ENCODE measurements at regions not wholly inside any gene's neighbourhood (a gene's known extent, or its start where the extent isn't known, plus 50 kb on each side); places are given as distances from the start of the nearest gene placed in this dataset.
"Not testable (repeated sequence)": the region's sequence is repeated elsewhere in the genome, so short reads cannot be mapped to it uniquely, and the experiment has no call there.

DNA sequence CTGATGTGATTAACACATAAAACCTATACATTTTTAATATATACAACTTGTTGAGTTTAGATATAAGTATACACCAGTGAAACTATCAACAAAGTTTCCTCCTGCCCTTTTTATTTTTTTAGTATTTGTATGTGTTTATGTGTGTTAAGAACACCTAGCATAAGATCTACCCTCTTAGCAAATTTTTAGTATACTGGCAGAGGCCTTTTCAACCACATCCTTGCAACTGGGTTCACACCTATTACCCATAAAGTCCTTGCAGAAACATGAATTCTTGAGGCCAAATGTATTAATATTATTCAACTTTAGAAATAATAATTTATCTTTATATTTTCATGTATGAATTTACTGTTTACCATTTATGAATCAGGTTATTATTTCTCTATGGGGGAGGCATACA lies 119.7 kb upstream of the CRIM1 start:
- no peak for DNase-seq (ENCODE audit: low read depth in 2 of 2)

DNA sequence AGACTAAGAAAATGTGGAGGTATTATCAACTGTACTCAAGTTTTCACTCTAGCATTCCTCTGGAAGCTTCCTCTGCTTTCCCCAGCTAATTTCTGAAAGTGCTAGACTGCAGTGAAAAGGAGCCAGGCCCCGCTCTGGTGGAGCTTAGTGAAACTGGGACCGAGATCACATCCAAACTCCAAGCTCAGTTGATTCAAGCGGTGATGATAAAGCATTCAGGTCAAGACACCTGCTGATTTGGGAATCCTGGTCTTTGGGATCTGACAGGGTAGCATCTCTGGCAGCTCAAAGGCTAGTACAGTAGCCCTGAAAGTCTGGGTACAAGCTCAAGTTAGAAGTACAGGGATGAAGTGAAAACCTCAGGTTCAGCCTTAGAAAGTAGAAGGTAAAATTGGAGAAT lies 120.2 kb upstream of the CRIM1 start:
- DNase-seq (ENCODE audit: low read depth in 2 of 2): no peak

DNA sequence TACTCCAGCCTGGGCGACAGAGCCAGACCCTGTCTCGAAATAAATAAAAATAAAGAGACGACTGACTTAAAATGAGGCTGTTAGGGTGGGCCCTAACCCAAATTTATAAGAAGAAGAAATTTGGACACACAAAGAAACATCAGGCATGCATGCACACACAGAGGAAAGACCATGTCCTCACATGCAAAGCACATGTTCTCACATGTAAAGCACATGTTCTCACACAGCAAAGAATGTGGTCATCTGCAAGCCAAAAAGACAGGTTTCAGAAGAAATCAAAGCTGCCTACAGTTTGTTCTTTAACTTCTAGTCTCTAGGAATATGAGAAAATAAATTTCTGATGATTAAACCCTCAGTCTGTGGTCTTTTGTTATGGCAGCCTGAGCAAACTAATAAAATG lies 132.3 kb upstream of the CRIM1 start:
- no peak for DNase-seq (ENCODE audit: low read depth in 2 of 2)

DNA sequence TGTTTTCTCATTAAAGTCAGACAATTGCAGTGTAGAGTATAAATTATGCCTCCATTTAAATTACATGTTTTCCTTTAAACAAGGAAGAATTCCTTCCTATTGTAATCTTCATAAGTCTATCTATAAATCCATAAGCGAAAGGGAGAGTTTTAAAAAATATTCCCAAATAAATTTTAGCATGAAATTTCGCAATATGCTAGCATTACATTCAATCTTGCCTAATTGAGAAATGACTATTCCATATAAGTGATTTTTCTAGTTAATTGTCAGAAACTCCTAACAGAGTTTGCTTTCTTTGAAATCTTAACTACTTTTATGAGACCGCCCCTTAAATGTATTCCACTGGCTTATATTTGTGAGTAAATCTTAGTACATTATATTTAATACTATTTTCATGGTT lies 133.1 kb upstream of the CRIM1 start:
- DNase-seq (ENCODE audit: low read depth in 2 of 2): no peak

DNA sequence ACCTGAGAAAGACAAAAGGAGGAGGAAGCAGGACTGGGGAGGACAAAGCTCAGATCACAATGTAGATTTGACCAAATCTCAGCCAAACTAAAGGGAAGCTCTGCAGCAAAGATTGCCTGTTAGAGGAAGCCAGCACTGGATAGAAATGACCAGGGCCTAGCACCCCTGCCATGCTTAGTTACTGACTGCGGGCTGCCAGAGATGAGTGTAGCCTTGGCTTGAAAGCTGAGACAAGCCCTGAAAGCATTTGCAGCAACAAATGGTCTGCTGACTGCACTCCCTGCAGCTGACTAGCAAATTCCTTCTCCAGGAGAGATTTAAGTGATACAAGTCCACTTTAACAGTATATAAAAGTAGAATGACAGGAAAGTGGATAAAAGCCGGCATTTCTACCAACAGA lies 140.9 kb upstream of the CRIM1 start:
- no peak for DNase-seq (ENCODE audit: low read depth in 2 of 2)

DNA sequence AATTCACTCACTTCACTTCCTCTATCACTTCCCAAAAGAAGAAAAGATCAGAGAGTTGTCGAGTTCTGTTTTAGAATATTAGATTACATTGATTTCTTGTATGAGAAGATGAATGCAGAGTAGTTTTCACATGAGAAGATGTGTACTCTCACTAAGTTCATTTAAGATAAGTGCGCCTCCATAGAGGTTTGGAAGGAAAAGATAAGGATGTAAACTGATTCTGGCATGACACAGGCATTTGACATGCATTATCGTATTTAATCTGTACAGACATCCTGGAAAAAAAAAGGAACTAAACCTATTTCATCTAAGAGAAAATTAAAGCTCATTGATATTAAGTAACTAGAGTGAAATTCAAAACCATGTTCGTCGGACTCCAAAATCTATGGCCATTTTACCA lies 152.2 kb upstream of the CRIM1 start:
- DNase-seq (ENCODE audit: low read depth in 2 of 2): no peak

DNA sequence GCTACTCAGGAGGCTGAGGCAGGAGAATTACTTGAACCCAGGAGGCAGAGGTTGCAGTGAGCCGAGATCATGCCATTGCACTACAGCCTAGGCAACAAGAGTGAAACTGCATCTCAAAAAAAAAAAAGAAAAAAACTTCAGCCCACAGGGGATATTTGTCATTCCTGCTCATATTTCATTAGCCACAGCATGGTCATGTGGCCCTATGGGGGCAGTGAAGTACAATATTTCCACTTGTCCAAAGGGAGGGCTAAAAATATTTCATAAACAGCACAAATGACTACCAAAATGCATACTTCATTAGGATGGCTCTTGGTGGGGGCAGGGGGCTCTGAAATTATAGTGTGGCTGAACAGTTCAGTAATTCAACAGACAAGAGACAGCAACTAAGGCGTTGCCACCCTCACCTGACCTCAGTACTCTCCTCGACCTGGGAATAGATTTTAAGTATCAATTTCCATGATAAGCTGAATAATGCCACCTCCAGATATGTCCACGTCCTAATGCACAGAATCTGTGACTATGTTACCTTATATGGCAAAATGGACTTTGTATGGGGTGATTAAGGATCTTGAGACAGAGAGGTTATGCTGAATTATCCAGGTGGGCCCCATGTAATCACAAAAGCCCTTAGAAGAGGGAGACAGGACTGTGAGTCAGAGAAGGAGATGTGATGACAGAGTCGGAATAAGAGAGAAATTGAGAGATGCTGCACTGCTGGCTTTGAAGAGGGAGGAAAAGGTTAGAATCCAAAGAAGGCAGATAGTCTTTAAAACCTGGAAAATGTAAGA lies 158.2 kb upstream of the CRIM1 start:
- no peak for DNase-seq (ENCODE audit: low read depth in 2 of 2)

DNA sequence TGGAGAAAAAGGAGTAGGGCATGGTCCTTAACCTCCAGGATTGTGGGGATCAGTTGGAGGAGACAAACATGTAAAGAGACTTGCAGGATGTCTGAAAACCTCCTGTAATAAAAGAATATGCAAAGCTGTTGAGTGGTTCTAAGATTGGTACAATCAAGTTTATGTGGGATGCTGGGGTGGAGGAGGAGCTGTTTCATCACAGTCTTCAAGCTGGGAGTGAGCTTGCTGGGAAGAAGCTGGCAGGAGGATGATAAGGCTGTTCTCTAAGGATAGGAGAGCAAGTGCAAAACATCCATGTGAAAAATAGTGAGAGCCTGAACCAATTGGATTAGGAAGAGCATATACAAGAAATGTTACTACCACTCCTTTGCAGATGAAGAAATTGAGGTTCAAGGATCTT lies 161.9 kb upstream of the CRIM1 start:
- DNase-seq (ENCODE audit: low read depth in 2 of 2): no peak

DNA sequence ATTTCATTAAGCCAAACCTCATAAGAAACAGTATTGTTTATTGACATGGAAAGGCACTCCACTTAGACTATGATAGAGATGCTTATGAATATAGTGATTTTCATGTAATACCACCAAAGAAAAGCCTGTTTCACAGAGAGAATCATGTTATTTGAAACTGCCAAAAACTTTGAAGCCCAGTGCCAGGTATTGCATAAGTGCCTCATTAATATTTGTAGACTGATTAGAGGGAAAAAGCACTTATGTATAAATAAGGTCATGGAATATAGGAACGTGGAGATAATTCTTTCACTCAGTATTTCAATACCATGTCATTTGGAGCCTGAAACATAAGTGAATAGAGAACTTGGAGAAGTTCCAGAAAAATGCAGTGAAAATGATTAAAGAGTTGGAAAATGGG lies 162.6 kb upstream of the CRIM1 start:
- no peak for DNase-seq (ENCODE audit: low read depth in 2 of 2)

DNA sequence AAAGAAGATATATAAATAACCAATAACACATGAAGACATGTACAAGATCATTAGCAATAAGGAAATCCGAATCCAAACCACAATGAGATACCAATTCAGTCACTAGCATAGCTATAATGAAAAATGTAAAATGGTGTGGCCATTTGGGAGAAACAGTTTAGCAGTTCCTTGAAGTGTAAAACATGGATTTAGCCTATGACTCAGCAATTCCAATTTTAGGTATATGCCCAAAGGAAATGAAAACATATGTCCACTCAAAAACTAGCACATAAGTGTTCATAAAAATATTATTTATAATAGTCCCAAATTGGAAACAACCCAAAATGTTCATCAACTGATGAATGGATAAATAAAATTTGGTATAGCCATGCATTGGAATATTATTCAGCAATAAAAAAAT lies 165.5 kb upstream of the CRIM1 start:
- no peak for DNase-seq (ENCODE audit: low read depth in 2 of 2)

DNA sequence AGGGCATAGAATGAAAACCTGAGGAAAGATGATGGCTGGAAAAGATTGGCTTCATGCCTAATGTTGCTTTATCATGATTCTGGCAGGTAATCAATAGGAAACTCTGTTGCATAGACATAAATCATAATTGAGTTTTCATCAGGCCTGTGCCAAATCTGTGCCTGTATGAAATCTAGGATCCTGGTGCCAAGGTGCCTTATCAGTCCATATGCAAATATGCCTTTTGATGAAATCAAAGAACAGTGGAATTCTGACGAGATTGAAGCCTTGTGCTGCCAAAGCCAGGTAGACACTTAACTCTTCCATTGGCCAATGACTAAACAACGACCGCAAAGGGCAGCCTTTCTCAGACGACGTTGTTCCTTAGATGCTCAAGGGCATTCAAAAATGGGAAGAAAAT lies 170.0 kb upstream of the CRIM1 start:
- no peak for DNase-seq (ENCODE audit: low read depth in 2 of 2)

DNA sequence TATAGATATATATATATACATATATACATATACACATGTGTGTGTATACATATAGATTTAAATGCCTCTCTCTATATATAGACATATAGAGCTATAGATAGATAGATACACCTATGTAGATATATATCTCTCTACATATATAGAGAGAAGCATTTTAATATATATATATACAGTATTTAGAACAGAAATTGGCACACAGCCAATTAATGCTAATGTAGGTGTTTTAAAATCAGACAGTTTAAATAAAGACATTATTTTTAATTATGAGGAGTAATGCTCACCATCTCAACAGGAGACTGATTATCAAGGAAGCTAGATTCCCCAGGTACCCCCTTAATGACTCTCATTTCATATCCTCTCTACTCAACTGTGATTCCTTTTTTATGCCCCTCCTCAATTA lies 170.7 kb upstream of the CRIM1 start:
- DNase-seq (ENCODE audit: low read depth in 2 of 2): no peak

DNA sequence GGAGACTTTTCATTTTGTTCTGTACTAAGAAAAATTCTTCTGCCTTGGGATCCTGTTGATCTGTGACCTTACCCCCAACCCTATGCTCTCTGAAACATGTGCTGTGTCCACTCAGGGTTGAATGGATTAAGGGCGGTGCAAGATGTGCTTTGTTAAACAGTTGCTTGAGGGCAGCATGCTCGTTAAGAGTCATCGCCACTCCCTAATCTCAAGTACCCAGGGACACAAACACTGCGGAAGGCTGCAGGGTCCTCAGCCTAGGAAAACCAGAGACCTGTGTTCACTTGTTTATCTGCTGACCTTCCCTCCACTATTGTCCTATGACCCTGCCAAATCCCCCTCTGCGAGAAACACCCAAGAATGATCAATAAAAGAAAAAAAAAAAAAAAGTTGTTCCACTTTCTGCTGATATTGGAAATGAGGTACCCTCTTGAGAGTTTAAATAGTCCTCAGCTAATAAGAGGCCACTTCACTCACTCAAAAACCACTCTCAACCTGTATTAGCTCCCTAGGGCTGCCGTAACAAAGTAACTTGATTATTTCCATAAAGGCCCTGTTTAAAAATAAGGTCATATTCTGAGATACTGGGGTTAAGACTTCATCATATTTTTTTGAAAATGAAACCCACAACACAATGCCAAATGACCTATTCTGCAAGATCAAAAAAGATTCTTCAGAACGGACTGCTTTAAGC lies 174.6 kb upstream of the CRIM1 start:
- not testable (repeated sequence) for DNase-seq (ENCODE audit: low read depth in 2 of 2)

DNA sequence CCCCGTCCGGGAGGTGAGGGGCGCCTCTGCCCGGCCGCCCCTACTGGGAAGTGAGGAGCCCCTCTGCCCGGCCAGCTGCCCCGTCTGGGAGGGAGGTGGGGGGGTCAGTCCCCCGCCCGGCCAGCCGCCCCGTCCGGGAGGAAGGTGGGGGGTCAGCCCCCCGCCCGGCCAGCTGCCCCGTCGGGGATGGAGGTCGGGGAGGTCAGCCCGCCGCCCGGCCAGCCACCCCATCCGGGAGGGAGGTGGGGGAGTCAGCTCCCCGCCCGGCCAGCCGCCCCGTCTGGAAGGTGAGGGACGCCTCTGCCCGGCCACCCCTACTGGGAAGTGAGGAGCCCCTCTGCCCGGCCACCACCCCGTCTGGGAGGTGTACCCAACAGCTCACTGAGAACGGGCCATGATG lies 175.3 kb upstream of the CRIM1 start:
- not testable (repeated sequence) for DNase-seq (ENCODE audit: low read depth in 2 of 2)

DNA sequence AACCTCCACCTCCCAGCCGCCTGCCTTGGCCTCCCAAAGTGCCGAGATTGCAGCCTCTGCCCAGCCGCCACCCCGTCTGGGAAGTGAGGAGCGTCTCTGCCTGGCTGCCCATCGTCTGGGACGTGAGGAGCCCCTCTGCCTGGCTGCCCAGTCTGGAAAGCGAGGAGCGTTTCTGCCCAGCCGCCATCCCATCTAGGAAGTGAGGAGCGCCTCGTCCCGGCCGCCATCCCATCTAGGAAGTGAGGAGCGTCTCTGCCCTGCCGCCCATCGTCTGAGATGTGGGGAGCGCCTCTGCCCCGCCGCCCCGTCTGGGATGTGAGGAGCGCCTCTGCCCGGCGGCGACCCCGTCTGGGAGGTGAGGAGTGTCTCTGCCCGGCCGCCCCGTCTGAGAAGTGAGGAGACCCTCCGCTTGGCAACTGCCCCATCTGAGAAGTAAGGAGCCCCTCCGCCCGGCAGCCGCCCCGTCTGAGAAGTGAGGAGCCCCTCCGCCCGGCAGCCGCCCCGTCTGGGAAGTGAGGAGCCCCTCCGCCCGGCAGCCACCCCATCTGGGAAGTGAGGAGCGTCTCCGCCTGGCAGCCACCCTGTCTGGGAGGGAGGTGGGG lies 175.8 kb upstream of the CRIM1 start:
- DNase-seq (ENCODE audit: low read depth in 2 of 2): not testable (repeated sequence)

DNA sequence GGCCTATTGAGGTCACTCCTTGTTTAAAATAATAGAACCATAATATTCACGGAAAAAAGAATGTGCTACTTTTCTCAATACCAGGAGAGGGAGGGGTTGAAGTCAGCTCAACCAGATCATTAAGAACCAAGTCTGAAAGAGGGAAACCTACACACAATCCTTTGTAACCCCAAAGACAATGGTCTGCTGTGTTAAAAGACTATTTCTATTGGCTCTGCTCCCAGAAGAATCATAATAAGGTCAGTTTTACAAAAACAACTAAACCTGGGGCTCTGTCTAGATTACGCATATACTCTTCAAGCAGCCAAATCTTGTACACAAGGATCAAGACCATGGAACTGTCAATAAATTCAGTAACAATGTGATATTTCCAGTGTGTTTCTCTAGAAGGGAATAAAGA lies 177.2 kb upstream of the CRIM1 start:
- no peak for DNase-seq (ENCODE audit: low read depth in 2 of 2)

DNA sequence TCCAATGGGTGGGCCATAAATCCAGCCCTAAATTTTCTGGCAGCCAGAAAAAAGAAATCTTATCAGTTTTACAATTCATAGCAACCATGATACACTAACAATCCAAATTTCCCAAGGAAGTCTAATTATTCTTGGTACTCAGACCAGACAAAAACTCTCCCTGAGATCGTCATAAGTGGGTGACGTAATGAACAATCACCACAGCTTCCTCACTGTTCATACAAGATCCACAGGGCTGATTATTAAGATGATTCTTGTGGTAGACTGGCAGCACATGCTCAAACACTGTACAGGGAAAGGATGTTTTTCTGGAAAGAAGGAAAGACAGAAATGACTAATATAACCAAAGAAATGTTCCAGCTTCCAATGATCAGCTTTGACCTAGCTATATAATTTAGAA lies 178.3 kb upstream of the CRIM1 start:
- DNase-seq (ENCODE audit: low read depth in 2 of 2): no peak

DNA sequence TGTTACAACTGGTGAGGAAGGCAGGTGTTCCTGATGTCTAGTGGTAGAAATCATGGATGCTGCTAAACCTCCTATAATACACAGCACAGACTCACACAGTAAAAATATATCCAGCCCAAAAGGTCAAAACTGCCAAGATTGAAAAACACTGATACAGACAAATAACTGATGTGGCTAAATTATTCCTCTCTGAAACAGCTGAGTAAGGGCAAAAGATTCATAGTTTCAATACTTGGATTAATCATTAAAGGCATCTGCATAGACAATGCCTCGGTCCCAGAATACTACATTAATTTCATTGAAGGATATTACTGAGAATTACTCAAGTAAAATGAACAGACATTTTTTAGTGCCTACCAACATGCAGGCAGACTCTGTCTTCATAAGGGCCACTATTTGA lies 180.7 kb upstream of the CRIM1 start:
- no peak for DNase-seq (ENCODE audit: low read depth in 2 of 2)

DNA sequence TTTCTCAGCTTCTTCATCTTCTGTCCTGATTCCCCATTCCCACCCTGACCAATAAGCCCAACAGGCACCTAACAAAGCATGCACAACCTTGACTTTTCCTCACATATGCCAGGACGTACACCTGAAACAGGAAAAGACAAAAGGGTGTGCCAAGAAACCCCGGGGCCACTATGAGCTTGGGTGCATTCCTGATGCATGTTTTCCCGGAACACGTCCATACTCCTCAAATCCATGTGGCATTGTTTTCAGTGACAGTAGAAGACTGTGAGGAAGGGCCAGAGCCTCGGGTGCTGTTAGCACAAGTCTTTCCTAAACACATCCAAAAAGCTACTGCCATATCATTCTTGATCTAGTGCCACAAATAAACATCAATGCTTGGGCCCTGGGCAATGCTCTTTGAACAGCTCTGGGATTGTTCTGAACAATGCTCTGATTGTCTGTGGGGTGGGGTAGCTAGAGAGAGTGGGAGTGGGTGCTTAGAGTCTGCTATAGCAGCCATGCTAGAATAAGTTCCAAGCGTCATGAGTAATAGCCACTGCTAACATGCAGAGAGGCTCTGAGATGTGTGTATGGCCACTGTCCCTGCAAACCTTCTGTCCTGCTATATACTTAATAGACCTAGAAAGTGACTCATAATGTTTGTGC lies 181.7 kb upstream of the CRIM1 start:
- no peak for DNase-seq (ENCODE audit: low read depth in 2 of 2)

DNA sequence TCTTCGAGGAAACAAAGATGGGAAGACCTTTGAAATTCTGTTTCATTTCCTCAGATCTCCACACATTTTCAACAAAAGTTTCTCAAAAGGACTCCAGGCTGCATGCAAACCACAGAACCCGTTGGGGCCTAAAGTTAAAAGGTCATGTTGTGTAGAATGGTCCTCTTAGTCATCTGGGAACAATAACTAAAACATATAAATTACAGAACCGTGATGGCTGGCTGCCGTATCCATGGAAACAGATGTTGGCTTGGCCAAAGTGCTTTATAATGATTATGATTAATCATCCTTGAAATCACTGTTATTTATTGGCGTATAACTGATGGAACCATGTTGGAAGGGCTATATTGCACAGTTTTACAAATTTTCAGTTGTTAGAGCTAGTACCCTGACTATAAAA lies 182.8 kb upstream of the CRIM1 start:
- DNase-seq (ENCODE audit: low read depth in 2 of 2): no peak

DNA sequence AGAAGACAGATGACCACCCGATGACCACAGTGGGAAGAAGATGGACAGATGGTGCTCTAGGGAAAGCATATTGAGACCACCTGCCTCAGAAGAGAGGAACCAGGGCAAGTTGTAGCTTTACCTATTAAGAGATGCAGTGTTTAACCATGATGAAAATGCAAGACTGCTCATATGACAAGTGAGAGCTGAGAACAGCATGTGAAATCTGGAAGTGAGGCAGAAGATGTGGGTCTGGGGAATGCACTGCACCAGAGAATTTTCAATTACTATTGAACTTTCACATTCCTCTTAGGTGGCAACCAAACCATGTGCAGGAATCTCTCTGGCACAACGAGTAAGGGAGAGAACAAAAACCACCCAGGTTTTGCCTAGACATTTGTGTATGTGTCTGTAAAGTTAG lies 184.8 kb upstream of the CRIM1 start:
- no peak for DNase-seq (ENCODE audit: low read depth in 2 of 2)

DNA sequence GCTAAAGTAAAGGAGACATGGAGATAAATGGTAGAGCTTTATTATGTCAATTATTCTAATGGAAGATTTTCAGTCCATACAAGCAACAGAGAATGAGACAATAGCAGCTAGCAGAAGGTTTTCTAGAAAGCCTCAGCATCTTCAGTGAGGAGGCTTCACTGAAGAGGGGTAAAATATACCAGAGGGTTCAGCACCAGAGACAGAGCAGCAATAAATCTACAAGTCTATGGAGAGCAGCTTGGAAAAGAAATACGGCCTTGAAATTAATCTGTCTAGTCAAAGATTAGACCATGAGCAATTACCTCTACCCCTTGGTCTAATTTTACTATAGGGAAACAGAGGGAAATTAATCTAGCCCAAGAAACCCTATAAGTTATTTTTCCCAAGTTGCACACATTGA lies 185.7 kb upstream of the CRIM1 start:
- DNase-seq (ENCODE audit: low read depth in 2 of 2): no peak

DNA sequence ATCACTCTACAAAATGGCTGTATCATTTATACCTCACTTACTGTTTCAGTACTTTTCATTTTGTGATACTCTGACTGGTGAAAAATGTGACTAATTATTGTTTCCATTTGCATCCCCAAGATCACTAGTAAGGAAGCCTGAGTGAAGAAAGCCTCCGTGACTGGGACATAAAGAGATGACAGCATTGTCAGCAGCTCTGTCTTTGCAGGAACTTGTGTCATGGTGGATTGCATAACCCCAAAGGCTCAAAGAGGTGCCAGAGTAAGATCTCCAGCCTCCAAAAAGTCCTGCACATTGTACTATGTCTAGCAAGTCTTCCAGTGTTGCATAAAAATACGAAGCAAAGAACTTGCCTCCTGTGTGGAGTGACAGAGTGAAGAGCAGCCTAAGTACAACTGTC lies 187.5 kb upstream of the CRIM1 start:
- DNase-seq (ENCODE audit: low read depth in 2 of 2): no peak

Data from stimulated activated CD4-positive, alpha-beta T cell treated with anti-CD3 and anti-CD28 coated beads, Interleukin-4, amount 100 ng/mL, for 48 hours (primary cell).